Hepatocyte (in vitro differentiated cells): ENCODE measurements at regions not wholly inside any gene's neighbourhood (a gene's known extent, or its start where the extent isn't known, plus 50 kb on each side); places are given as distances from the start of the nearest gene placed in this dataset.

Source experiments
- DNase-seq: peaks from one replicate; pipeline ENCODE4 v3.0.0-alpha.2; 2016; ENCODE audit warnings: low spot score
- H2AFZ ChIP-seq: fragments of 200-600 bp; sonication (generic); 2 replicates; pipeline ENCODE4 v1.6.0; 2016; ENCODE audit warnings: antibody characterized with exemption, mild to moderate bottlenecking
- H3K27ac ChIP-seq: fragments of 200-600 bp; sonication (generic); 2 replicates; pipeline ENCODE4 v1.5.1; 2016; ENCODE audit warnings: mild to moderate bottlenecking
- H3K27me3 ChIP-seq: fragments of 200-600 bp; sonication (generic); 2 replicates; pipeline ENCODE4 v1.6.1; 2016
- H3K36me3 ChIP-seq: fragments of 200-600 bp; sonication (generic); replicated peaks from 2 replicates; pipeline ENCODE4 v1.5.1; 2016; ENCODE audit warnings: low read depth; ENCODE audit not compliant: insufficient read depth
- H3K4me1 ChIP-seq: fragments of 200-600 bp; sonication (generic); 2 replicates; pipeline ENCODE4 v1.5.1; 2016; ENCODE audit warnings: mild to moderate bottlenecking, moderate library complexity; ENCODE audit not compliant: insufficient read depth
- H3K4me2 ChIP-seq: fragments of 200-600 bp; sonication (generic); 2 replicates; pipeline ENCODE4 v1.6.0; 2016
- H3K4me3 ChIP-seq: fragments of 200-600 bp; sonication (generic); 2 replicates; pipeline ENCODE4 v1.5.1; 2016; ENCODE audit warnings: mild to moderate bottlenecking
- H3K79me2 ChIP-seq: fragments of 200-600 bp; sonication (generic); 2 replicates; pipeline ENCODE4 v1.6.0; 2017; ENCODE audit warnings: mild to moderate bottlenecking
- H3K9me2 ChIP-seq: fragments of 200-600 bp; sonication (generic); replicated peaks from 2 replicates; pipeline ENCODE4 v1.6.0; 2017; ENCODE audit warnings: mild to moderate bottlenecking; ENCODE audit not compliant: insufficient read depth
- H3K9me3 ChIP-seq: fragments of 200-600 bp; sonication (generic); 2 replicates; pipeline ENCODE4 v1.5.1; 2016; ENCODE audit warnings: low read depth, mild to moderate bottlenecking
- H4K20me1 ChIP-seq: fragments of 200-600 bp; sonication (generic); 2 replicates; pipeline ENCODE4 v1.6.0; 2016; ENCODE audit warnings: mild to moderate bottlenecking; ENCODE audit not compliant: insufficient read depth, poor library complexity, severe bottlenecking
- EZH2 ChIP-seq: fragments of 200-600 bp; sonication (generic); IDR thresholded peaks from 2 replicates; pipeline ENCODE4 v1.6.1; 2016; ENCODE audit warnings: antibody characterized with exemption, mild to moderate bottlenecking, borderline replicate concordance
- EZH2phosphoT487 ChIP-seq: fragments of 200-600 bp; sonication (generic); IDR thresholded peaks from one replicate; pipeline ENCODE4 v1.6.1; 2018; ENCODE audit warnings: antibody characterized with exemption, mild to moderate bottlenecking, low read depth, moderate library complexity; ENCODE audit not compliant: unreplicated experiment, severe bottlenecking
- WGBS: methylation state at CpG from one replicate; pipeline ENCODE4 v1.1.6; 2016; ENCODE audit warnings: low lambda C conversion rate; ENCODE audit errors: missing lambda C conversion rate; 5-methylcytosine and 5-hydroxymethylcytosine counted together
- TF ChIP-seq, protein P1 (sequence below): fragments of 200-600 bp; sonication (generic); IDR thresholded peaks from 2 replicates; pipeline ENCODE4 v1.5.1; 2016; ENCODE audit warnings: antibody characterized with exemption, mild to moderate bottlenecking; ENCODE audit not compliant: poor library complexity

DNA sequence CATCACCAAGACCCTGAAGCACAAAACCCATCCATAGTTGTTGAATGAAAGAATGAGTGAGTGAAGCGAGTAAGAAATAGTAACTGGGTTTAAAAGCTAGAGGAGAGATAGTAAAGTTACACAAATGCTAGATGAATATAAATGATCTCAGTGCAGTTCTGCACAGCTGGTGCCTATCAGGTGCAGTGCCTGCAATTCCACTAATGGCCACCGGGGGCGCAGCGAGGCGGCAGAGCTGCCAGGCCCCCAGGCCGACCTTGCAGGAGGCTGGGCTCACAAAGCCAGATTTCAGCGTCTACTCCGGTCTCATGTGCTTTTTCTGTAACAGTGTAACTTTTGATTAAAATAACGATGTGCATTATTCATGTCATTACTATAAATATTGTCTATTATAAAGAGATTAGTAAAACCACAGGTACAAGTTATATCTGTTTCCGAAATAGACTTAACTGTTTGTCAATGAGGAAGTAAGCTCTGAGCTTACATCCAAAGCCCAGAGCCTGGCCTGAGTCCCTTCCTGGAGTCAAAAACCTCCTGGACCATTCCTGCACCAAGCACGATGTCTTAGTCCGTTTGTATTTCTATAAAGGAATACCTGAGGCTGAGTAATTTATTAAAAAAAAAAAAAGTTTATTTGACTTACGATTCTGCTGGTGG, 477.6 kb downstream of the NPHP4 start:
- TF ChIP-seq EZH2 (no peak), EZH2phosphoT487 (no peak)
- TF ChIP-seq, protein P1, sequence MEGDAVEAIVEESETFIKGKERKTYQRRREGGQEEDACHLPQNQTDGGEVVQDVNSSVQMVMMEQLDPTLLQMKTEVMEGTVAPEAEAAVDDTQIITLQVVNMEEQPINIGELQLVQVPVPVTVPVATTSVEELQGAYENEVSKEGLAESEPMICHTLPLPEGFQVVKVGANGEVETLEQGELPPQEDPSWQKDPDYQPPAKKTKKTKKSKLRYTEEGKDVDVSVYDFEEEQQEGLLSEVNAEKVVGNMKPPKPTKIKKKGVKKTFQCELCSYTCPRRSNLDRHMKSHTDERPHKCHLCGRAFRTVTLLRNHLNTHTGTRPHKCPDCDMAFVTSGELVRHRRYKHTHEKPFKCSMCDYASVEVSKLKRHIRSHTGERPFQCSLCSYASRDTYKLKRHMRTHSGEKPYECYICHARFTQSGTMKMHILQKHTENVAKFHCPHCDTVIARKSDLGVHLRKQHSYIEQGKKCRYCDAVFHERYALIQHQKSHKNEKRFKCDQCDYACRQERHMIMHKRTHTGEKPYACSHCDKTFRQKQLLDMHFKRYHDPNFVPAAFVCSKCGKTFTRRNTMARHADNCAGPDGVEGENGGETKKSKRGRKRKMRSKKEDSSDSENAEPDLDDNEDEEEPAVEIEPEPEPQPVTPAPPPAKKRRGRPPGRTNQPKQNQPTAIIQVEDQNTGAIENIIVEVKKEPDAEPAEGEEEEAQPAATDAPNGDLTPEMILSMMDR = peak; percentile 97
- Histone ChIP-seq H3K27me3 (peaks cover 11% of the 10 kb centered on the region), H3K9me2 (no peaks in the 10 kb centered on the region), H3K4me3 (no peak overlapping the region), H3K36me3 (no peaks in the 10 kb centered on the region), H3K79me2 (no peaks in the 10 kb centered on the region), H3K9me3 (no peaks in the 10 kb centered on the region), H3K4me2 (no peak overlapping the region), H2AFZ (no peak overlapping the region), H4K20me1 (no peaks in the 10 kb centered on the region), H3K27ac (no peak overlapping the region), H3K4me1 (peaks cover 5% of the 10 kb centered on the region)
- peak; percentile 81 for DNase-seq
- 29% methylated on average over 13 of the region's 13 CpGs for WGBS

DNA sequence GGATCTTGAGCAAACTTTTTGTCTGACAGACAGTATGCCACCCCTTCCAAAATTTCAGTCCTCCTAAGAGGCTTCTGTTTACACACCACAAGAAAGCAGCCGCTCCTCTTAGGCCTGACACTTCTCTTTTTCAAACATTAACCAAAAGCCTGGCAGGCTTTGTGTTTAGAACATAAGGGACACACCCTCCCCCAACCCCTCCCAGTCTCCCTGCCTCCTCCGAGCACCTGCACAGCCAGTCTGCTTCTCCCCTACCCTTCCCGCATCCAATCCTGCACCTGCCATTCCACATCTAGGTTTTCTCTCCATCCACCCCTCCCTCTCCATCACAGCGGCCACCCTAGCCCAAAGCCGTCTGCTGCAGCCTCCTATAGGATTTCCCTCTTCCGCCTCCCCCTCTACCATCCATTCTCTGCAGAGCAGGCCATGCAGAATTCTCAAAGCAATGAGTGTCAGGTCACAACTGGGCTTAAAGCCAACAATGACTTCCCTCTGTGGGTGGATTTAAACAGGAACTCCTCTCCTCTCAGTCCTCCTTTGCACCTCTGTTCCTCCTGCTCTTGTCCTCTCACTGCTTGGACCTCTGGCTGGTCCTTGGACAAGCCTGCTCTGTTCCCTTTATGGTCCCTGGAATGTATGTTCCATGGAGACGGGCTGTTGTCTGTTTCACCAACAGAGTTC, 478.2 kb downstream of the NPHP4 start:
- no peak overlapping the region for H2AFZ ChIP-seq
- DNase-seq = peak; percentile 31
- no peak overlapping the region for H3K27ac ChIP-seq
- no peaks in the 10 kb centered on the region for H3K79me2 ChIP-seq
- no peak overlapping the region for H3K4me3 ChIP-seq
- H3K27me3 ChIP-seq = peaks cover 11% of the 10 kb centered on the region
- H3K4me1 ChIP-seq = peaks cover 5% of the 10 kb centered on the region
- no peaks in the 10 kb centered on the region for H3K9me2 ChIP-seq
- no peaks in the 10 kb centered on the region for H3K36me3 ChIP-seq
- no peaks in the 10 kb centered on the region for H3K9me3 ChIP-seq
- TF ChIP-seq EZH2phosphoT487 (no peak), EZH2 (no peak)
- TF ChIP-seq, protein P1 = no peak
- 63% methylated on average over 7 of the region's 7 CpGs for WGBS
- H4K20me1 ChIP-seq = no peaks in the 10 kb centered on the region
- no peak overlapping the region for H3K4me2 ChIP-seq

DNA sequence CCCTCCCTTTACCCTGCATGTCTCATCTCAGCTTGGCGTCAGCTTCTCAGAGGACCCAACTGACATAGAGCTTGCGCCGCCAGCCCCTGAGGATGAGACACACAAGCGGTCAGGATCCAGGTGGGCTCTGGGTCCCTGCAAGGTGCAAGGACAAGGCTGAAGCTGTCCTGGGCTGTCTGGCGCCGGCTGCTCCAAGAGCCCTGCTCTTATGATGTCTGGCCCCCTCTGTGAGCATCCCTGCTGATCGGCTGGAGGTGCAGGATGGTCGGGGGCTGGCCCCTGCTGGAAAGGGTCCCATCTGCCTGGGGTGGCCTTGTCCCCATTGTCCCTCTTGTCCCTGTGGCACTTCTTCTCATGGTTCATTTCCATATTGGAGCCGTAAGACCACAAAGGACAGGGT, 479.0 kb downstream of the NPHP4 start:
- no peak overlapping the region for H3K27ac ChIP-seq
- WGBS = 93% methylated on average over 9 of the region's 9 CpGs

More for the DNA sequence above, 479.0 kb downstream of the NPHP4 start:
- no peak for DNase-seq
- H3K9me3 ChIP-seq = no peaks in the 10 kb centered on the region
- H3K4me1 ChIP-seq = peaks cover 5% of the 10 kb centered on the region
- no peaks in the 10 kb centered on the region for H3K36me3 ChIP-seq
- TF ChIP-seq, protein P1 = no peak
- no peak for TF ChIP-seq EZH2phosphoT487
- no peak for TF ChIP-seq EZH2
- H3K4me3 ChIP-seq = no peak overlapping the region
- H3K9me2 ChIP-seq = no peaks in the 10 kb centered on the region
- H3K4me2 ChIP-seq = no peak overlapping the region
- H4K20me1 ChIP-seq = no peaks in the 10 kb centered on the region
- H3K79me2 ChIP-seq = no peaks in the 10 kb centered on the region
- peaks cover 11% of the 10 kb centered on the region for H3K27me3 ChIP-seq
- no peak overlapping the region for H2AFZ ChIP-seq
